Esophagus muscularis mucosa (tissue), 4 donors: ENCODE measurements at regions not wholly inside any gene's neighbourhood (a gene's known extent, or its start where the extent isn't known, plus 50 kb on each side); places are given as distances from the start of the nearest gene placed in this dataset.

ENCODE experiments used
- DNase-seq: peaks from one replicate; pipeline ENCODE4 v3.0.0-alpha.2; 2017; ENCODE audit errors: extremely low spot score
- H3K27ac ChIP-seq, 4 donors: fragments of 200-600 bp; sonication (generic); replicated peaks in 1 of 4; 1 replicate in 3 of 4; 2 replicates in 1 of 4; pipeline ENCODE4 v1.5.1; 2016 to 2019; ENCODE audit warnings: mild to moderate bottlenecking in 1 of 4
- H3K27me3 ChIP-seq, 4 donors: fragments of 200-600 bp; sonication (generic); one replicate each; pipeline versions ENCODE4 v1.5.1 to v1.6.0; 2016 to 2019
- H3K36me3 ChIP-seq, 4 donors: fragments of 200-600 bp; sonication (generic); one replicate each; pipeline ENCODE4 v1.5.1; 2016 to 2019
- H3K4me1 ChIP-seq, 4 donors: fragments of 200-600 bp; sonication (generic); one replicate each; pipeline ENCODE4 v1.5.1; 2016 to 2019
- H3K4me3 ChIP-seq, 4 donors: fragments of 200-600 bp; sonication (generic); 1 replicate in 2 of 4; 2 replicates in 2 of 4; pipeline ENCODE4 v1.5.1; 2016 to 2019; ENCODE audit warnings: mild to moderate bottlenecking in 4 of 4, moderate library complexity in 1 of 4
- H3K9me3 ChIP-seq, 4 donors: fragments of 200-600 bp; sonication (generic); 1 replicate in 3 of 4; 2 replicates in 1 of 4; pipeline ENCODE4 v1.5.1; 2016 to 2019
- CTCF ChIP-seq, 3 experiments: fragments of 200-600 bp in 2 of 3; fragments of 450-650 bp in 1 of 3; sonication (generic) in 2 of 3; IDR thresholded peaks; one replicate each; pipeline ENCODE4 v1.5.1; 2017 to 2019; ENCODE audit warnings: antibody characterized with exemption in 3 of 3, mild to moderate bottlenecking in 2 of 3, moderate library complexity in 1 of 3
- EP300 ChIP-seq: sonication (generic); formaldehyde crosslinking; IDR thresholded peaks from one replicate; pipeline ENCODE4 v1.6.1; 2017; ENCODE audit warnings: antibody characterized with exemption
- POLR2A ChIP-seq: fragments of 450-650 bp; IDR thresholded peaks from one replicate; pipeline ENCODE4 v1.6.1; 2017; ENCODE audit warnings: antibody characterized with exemption, moderate library complexity, mild to moderate bottlenecking, low read depth
- POLR2AphosphoS5 ChIP-seq, 2 donors: sonication (generic); formaldehyde crosslinking; IDR thresholded peaks; one replicate each; pipeline ENCODE4 v1.6.1; 2017; ENCODE audit warnings: antibody characterized with exemption in 2 of 2
- WGBS: methylation state at CpG from one replicate; pipeline ENCODE4 v1.1.5; 2018; 5-methylcytosine and 5-hydroxymethylcytosine counted together
- intact Hi-C: fragments of 100-400 bp; cut with DNase I; formaldehyde crosslinking; loops from one replicate; pipeline ENCODE4 v1.15.1; 2023

- Histone ChIP-seq H3K27ac (no peak overlapping the region), H3K36me3 (no peaks in the 10 kb centered on the region), H3K4me1 (peaks cover 0 to 9% (median 7%) of the 10 kb centered on the region in 4 donors), H3K9me3 (no peaks in the 10 kb centered on the region), H3K27me3 (no peaks in the 10 kb centered on the region), H3K4me3 (no peak overlapping the region)
- TF ChIP-seq POLR2A, result no peak
- TF ChIP-seq CTCF (IDR thresholded peaks at IDR 0.05), result no peak
- no peak for TF ChIP-seq EP300
- TF ChIP-seq POLR2AphosphoS5 (IDR thresholded peaks at IDR 0.05), result no peak
- 89% methylated on average over 1 of the region's 1 CpG for WGBS
- intact Hi-C loops, result loop anchor here (5.0 kb wide), 1 partner anchor 102 kb away; no protein-coding TSS in a partner anchor
- no peak for DNase-seq
These were observed 70.6 kb upstream of the TMEM178A start for GRCh38 chr2:39595116-39595515.

- no peak for DNase-seq
- H3K27me3 ChIP-seq, result no peaks in the 10 kb centered on the region
- 91% methylated on average over 3 of the region's 3 CpGs for WGBS
- intact Hi-C loops, result loop anchor here (5.0 kb wide), 1 partner anchor 100 kb away; no protein-coding TSS in a partner anchor
- H3K36me3 ChIP-seq, result no peaks in the 10 kb centered on the region
- H3K4me3 ChIP-seq, result no peak overlapping the region
- H3K27ac ChIP-seq, result no peak overlapping the region
- H3K9me3 ChIP-seq, result no peaks in the 10 kb centered on the region
- peaks cover 0 to 9% (median 7%) of the 10 kb centered on the region in 4 donors for H3K4me1 ChIP-seq
- TF ChIP-seq EP300 (no peak), POLR2A (no peak), CTCF (IDR thresholded peaks at IDR 0.05) (no peak)
These were observed 68.4 kb upstream of the TMEM178A start for GRCh38 chr2:39597314-39597713.

- no peak overlapping the region for H3K4me3 ChIP-seq
- TF ChIP-seq POLR2AphosphoS5 (IDR thresholded peaks at IDR 0.05), result no peak
- TF ChIP-seq EP300, result no peak
- TF ChIP-seq CTCF (IDR thresholded peaks at IDR 0.05), result no peak
- no peak for TF ChIP-seq POLR2A
- H3K27me3 ChIP-seq, result peaks cover 0 to 7% (median 0%) of the 10 kb centered on the region in 4 donors
- no peaks in the 10 kb centered on the region for H3K36me3 ChIP-seq
- no peak for DNase-seq
- WGBS, result 96% methylated on average over 1 of the region's 1 CpG
- H3K4me1 ChIP-seq, result no peaks in the 10 kb centered on the region
- intact Hi-C loops, result no loop called here
- H3K27ac ChIP-seq, result no peak overlapping the region
- H3K9me3 ChIP-seq, result no peaks in the 10 kb centered on the region
These were observed 63.1 kb upstream of the TMEM178A start for GRCh38 chr2:39602616-39603015.

- TF ChIP-seq CTCF (IDR thresholded peaks at IDR 0.05) (no peak), EP300 (no peak), POLR2AphosphoS5 (IDR thresholded peaks at IDR 0.05) (no peak), POLR2A (no peak)
- H3K4me1 ChIP-seq, result peaks cover 0 to 4% (median 2%) of the 10 kb centered on the region in 4 donors
- H3K27me3 ChIP-seq, result peaks cover 0 to 7% (median 0%) of the 10 kb centered on the region in 4 donors
- no peak overlapping the region for H3K4me3 ChIP-seq
- whole genome bisulfite sequencing, result 41% methylated on average over 2 of the region's 2 CpGs
- no peak for DNase-seq
- no peak overlapping the region for H3K27ac ChIP-seq
- H3K36me3 ChIP-seq, result no peaks in the 10 kb centered on the region
- H3K9me3 ChIP-seq, result no peaks in the 10 kb centered on the region
- intact Hi-C loops, result no loop called here
These were observed 62.3 kb upstream of the TMEM178A start for GRCh38 chr2:39603436-39603835.

- no peak overlapping the region for H3K27ac ChIP-seq
- TF ChIP-seq POLR2A (no peak), EP300 (no peak), POLR2AphosphoS5 (IDR thresholded peaks at IDR 0.05) (no peak), CTCF (IDR thresholded peaks at IDR 0.05) (no peak)
- peaks cover 2 to 13% (median 8%) of the 10 kb centered on the region in 4 donors for H3K4me1 ChIP-seq
- H3K36me3 ChIP-seq, result no peaks in the 10 kb centered on the region
- no peaks in the 10 kb centered on the region for H3K9me3 ChIP-seq
- H3K4me3 ChIP-seq, result no peak overlapping the region
- no peak for DNase-seq
- peaks cover 0 to 7% (median 0%) of the 10 kb centered on the region in 4 donors for H3K27me3 ChIP-seq
- 90% methylated on average over 2 of the region's 4 CpGs for WGBS
- intact Hi-C loops, result no loop called here
These were observed 60.9 kb upstream of the TMEM178A start for GRCh38 chr2:39604866-39605265.
